GM12878 (cell line): ENCODE measurements at regions not wholly inside any gene's neighbourhood (a gene's known extent, or its start where the extent isn't known, plus 50 kb on each side); places are given as distances from the start of the nearest gene placed in this dataset.

ENCODE experiments used
- ATAC-seq: fragments of 200-7000 bp; cut with Tn5 transposase; 3 replicates; pipeline ENCODE4 v1.9.1; 2020; ENCODE audit warnings: mild to moderate bottlenecking, moderate library complexity
- BruUV-seq: library from RNA; stranded (reverse); fragments of 400-500 nt; replicated peaks from 2 replicates; lab custom pipeline; 2021; lab: Mats Ljungman, UMichigan
- CTCF ChIA-PET: fragments of 300-600 bp; sonication (Branson Sonifier 250); formaldehyde crosslinking; extraction: SDS; loops from one replicate; lab custom pipeline; 2021; ENCODE audit warnings: inconsistent platforms; lab: Yijun Ruan, JAX
- POLR2A ChIA-PET: fragments of 350-600 bp; formaldehyde crosslinking; extraction: SDS; loops from one replicate; lab custom pipeline; 2021; ENCODE audit warnings: inconsistent platforms; lab: Charles Lee
- RAD21 ChIA-PET: fragments of 300-600 bp; sonication (Branson Sonifier 250); formaldehyde crosslinking; loops from one replicate; lab custom pipeline; 2023; ENCODE audit warnings: antibody characterized with exemption; ENCODE audit not compliant: unreplicated experiment; lab: Charles Lee
- SMC1A ChIA-PET: fragments of 300-600 bp; sonication (Branson Sonifier 250); formaldehyde crosslinking; loops from one replicate; lab custom pipeline; 2023; ENCODE audit not compliant: unreplicated experiment, uncharacterized antibody; lab: Charles Lee
- DNase-seq: peaks from one replicate; pipeline ENCODE4 v3.0.0-alpha.2; 2011; ENCODE audit warnings: low read depth, low spot score
- FAIRE-seq: peaks from 3 replicates; lab custom pipeline; 2011; peaks lifted over from hg19 to GRCh38; lab: Jason Lieb, UNC
- H2AFZ ChIP-seq: 2 replicates; pipeline ENCODE4 v1.6.0; 2011; ENCODE audit warnings: low read depth, low read length, control low read depth; ENCODE audit not compliant: control insufficient read depth
- H3K27ac ChIP-seq: 2 replicates; pipeline ENCODE4 v1.5.1; 2011; ENCODE audit warnings: control low read depth; ENCODE audit not compliant: control insufficient read depth, insufficient read depth
- H3K27me3 ChIP-seq, 2 experiments: replicated peaks in 1 of 2; 2 replicates each; pipeline versions ENCODE4 v1.6.0 to v1.6.1; 2011; ENCODE audit warnings: low read length in 1 of 2; ENCODE audit not compliant: control insufficient read depth in 2 of 2, insufficient read depth in 2 of 2
- H3K36me3 ChIP-seq, 2 experiments: 2 replicates each; pipeline ENCODE4 v1.5.1; 2011; ENCODE audit warnings: low read length in 1 of 2; ENCODE audit not compliant: control insufficient read depth in 2 of 2, insufficient read depth in 2 of 2
- H3K4me1 ChIP-seq: 2 replicates; pipeline ENCODE4 v1.6.1; 2011; ENCODE audit warnings: mild to moderate bottlenecking, low read length, moderate library complexity, mixed read lengths; ENCODE audit not compliant: control insufficient read depth, insufficient read depth
- H3K4me2 ChIP-seq: 2 replicates; pipeline ENCODE4 v1.6.0; 2011; ENCODE audit warnings: control low read depth; ENCODE audit not compliant: control insufficient read depth, insufficient read depth
- H3K4me3 ChIP-seq: fragments of 200-600 bp; sonication (generic); 2 replicates; pipeline ENCODE4 v1.5.1; 2016
- H3K79me2 ChIP-seq: 2 replicates; pipeline ENCODE4 v1.6.0; 2011; ENCODE audit warnings: low read length; ENCODE audit not compliant: control insufficient read depth, insufficient read depth
- H3K9ac ChIP-seq: 2 replicates; pipeline ENCODE4 v1.8.0; 2011; ENCODE audit warnings: low read length, control low read depth, mixed read lengths; ENCODE audit not compliant: control insufficient read depth, insufficient read depth
- H3K9me3 ChIP-seq: replicated peaks from 3 replicates; pipeline ENCODE4 v1.5.1; 2011; ENCODE audit warnings: mild to moderate bottlenecking, low read length; ENCODE audit not compliant: control insufficient read depth, insufficient read depth
- H4K20me1 ChIP-seq: 2 replicates; pipeline ENCODE4 v1.6.0; 2011; ENCODE audit not compliant: control insufficient read depth, insufficient read depth
- DPF2 ChIP-seq: fragments of 450-650 bp; IDR thresholded peaks from 2 replicates; pipeline ENCODE4 v1.6.1; 2017; ENCODE audit warnings: mild to moderate bottlenecking
- EZH2 ChIP-seq: IDR thresholded peaks from 2 replicates; pipeline ENCODE4 v1.6.1; 2012; ENCODE audit warnings: low read depth, mild to moderate bottlenecking, control low read depth, inconsistent platforms, low read length, borderline replicate concordance; ENCODE audit not compliant: control insufficient read depth
- MEF2A ChIP-seq: IDR thresholded peaks from 2 replicates; pipeline ENCODE4 v1.6.1; 2011; ENCODE audit warnings: low read depth, mild to moderate bottlenecking, low read length, moderate library complexity; ENCODE audit not compliant: insufficient read depth
- MEF2B ChIP-seq: fragments of 450-650 bp; IDR thresholded peaks from 2 replicates; pipeline ENCODE4 v1.6.1; 2018; ENCODE audit warnings: mild to moderate bottlenecking, moderate library complexity; ENCODE audit not compliant: partially characterized antibody, poor library complexity, severe bottlenecking
- MTA3 ChIP-seq: IDR thresholded peaks from 2 replicates; pipeline ENCODE4 v1.6.1; 2012; ENCODE audit warnings: low read length, inconsistent platforms, borderline replicate concordance
- NRF1 ChIP-seq: conservative IDR thresholded peaks from 2 replicates; pipeline ENCODE4 v1.6.1; 2011; ENCODE audit warnings: mild to moderate bottlenecking, low read depth, low read length, improper control_type of control experiment
- SMARCA5 ChIP-seq: fragments of 450-650 bp; IDR thresholded peaks from 2 replicates; pipeline ENCODE4 v1.6.1; 2017; ENCODE audit warnings: mild to moderate bottlenecking
- STAT3 ChIP-seq: IDR thresholded peaks from 2 replicates; pipeline ENCODE4 v1.6.1; 2011; ENCODE audit warnings: low read depth, low read length, improper control_type of control experiment
- TARDBP ChIP-seq: IDR thresholded peaks from 2 replicates; pipeline ENCODE4 v1.6.1; 2016; ENCODE audit warnings: borderline replicate concordance
- WGBS: methylation state at CpG from one replicate; pipeline ENCODE4 v1.1.6; 2016; ENCODE audit warnings: low lambda C conversion rate; ENCODE audit not compliant: insufficient replicate concordance, insufficient coverage; ENCODE audit errors: missing lambda C conversion rate; 5-methylcytosine and 5-hydroxymethylcytosine counted together
- in situ Hi-C: fragments of 300-500 bp; cut with MboI; formaldehyde crosslinking; loops from 9 replicates; pipeline ENCODE4 v1.14.3; 2018; ENCODE audit warnings: mixed read lengths
- intact Hi-C: fragments of 100-400 bp; cut with micrococcal nuclease; formaldehyde crosslinking; loops from one replicate; pipeline ENCODE4 v1.14.2; 2022; ENCODE audit not compliant: unreplicated experiment
- TF ChIP-seq, protein P1 (sequence below): IDR thresholded peaks from 2 replicates; pipeline ENCODE4 v1.6.1; 2012; ENCODE audit warnings: low read length, inconsistent platforms

GRCh38 chr7:52500841-52501240, 534.6 kb upstream of the POM121L12 start:
- Histone ChIP-seq H3K27me3 (no peaks in the 10 kb centered on the region), H2AFZ (no peak overlapping the region), H3K4me3 (no peak overlapping the region), H4K20me1 (no peaks in the 10 kb centered on the region), H3K36me3 (no peaks in the 10 kb centered on the region), H3K4me2 (no peak overlapping the region), H3K9me3 (no peaks in the 10 kb centered on the region), H3K27ac (no peak overlapping the region), H3K79me2 (no peaks in the 10 kb centered on the region)
- ChIA-PET SMC1A (interaction anchor here (0.7 kb wide), 1 partner anchor 9 kb away, joined by 4 read pairs; no protein-coding TSS in a partner anchor), POLR2A (no interaction called here), CTCF (no interaction called here), RAD21 (no interaction called here)
- FAIRE-seq (no peak), ATAC-seq (no peak)
- intact Hi-C loops: no loop called here
- BruUV-seq: no TSS peak
- TF ChIP-seq STAT3: no peak
- no peak for TF ChIP-seq MEF2B
- no peak for TF ChIP-seq TARDBP
- no peak for TF ChIP-seq MEF2A
- no peak for TF ChIP-seq NRF1
- no peak for TF ChIP-seq EZH2
- TF ChIP-seq DPF2: no peak
- TF ChIP-seq, protein P1, sequence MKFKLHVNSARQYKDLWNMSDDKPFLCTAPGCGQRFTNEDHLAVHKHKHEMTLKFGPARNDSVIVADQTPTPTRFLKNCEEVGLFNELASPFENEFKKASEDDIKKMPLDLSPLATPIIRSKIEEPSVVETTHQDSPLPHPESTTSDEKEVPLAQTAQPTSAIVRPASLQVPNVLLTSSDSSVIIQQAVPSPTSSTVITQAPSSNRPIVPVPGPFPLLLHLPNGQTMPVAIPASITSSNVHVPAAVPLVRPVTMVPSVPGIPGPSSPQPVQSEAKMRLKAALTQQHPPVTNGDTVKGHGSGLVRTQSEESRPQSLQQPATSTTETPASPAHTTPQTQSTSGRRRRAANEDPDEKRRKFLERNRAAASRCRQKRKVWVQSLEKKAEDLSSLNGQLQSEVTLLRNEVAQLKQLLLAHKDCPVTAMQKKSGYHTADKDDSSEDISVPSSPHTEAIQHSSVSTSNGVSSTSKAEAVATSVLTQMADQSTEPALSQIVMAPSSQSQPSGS: no peak
- TF ChIP-seq MTA3: no peak
- TF ChIP-seq SMARCA5: no peak
- TF ChIP-seq, all 136 proteins: peak for 0
- no peak overlapping the region for H3K9ac ChIP-seq
- H3K4me1 ChIP-seq: no peaks in the 10 kb centered on the region
- in situ Hi-C loops: no loop called here
- 13% methylated on average over 3 of the region's 3 CpGs for WGBS
- DNase-seq: no peak
